ENCODE measurements at regions not wholly inside any gene's neighbourhood (a gene's known extent, or its start where the extent isn't known, plus 50 kb on each side); places are given as distances from the start of the nearest gene placed in this dataset.

DNA sequence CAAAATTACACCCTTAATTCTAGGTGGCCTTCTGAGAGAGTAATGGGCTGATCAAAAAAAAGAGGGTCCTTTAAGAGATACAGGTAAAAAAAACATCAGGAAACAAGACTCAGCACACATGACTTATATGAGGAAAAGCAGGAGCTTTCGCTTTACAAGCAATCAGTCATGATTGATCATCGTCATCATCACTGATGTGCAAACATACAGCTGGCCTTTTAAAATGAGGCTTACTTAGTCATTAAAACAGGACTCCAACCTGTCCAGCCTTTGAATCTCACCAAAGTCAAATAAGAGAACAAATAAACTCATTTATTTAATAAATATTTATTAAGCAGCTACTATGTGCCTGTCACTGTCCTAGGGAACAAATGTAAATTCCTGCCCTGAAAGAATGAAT is 255.3 kb downstream of the SKAP2 start:
- Histone ChIP-seq H3K4me3 (no peak overlapping the region), H3K4me1 (ENCODE audit: low read depth) (no peaks in the 10 kb centered on the region), H3K9me3 (no peaks in the 10 kb centered on the region), H3K36me3 (ENCODE audit: low read depth) (no peaks in the 10 kb centered on the region)
- TF ChIP-seq, protein P1, sequence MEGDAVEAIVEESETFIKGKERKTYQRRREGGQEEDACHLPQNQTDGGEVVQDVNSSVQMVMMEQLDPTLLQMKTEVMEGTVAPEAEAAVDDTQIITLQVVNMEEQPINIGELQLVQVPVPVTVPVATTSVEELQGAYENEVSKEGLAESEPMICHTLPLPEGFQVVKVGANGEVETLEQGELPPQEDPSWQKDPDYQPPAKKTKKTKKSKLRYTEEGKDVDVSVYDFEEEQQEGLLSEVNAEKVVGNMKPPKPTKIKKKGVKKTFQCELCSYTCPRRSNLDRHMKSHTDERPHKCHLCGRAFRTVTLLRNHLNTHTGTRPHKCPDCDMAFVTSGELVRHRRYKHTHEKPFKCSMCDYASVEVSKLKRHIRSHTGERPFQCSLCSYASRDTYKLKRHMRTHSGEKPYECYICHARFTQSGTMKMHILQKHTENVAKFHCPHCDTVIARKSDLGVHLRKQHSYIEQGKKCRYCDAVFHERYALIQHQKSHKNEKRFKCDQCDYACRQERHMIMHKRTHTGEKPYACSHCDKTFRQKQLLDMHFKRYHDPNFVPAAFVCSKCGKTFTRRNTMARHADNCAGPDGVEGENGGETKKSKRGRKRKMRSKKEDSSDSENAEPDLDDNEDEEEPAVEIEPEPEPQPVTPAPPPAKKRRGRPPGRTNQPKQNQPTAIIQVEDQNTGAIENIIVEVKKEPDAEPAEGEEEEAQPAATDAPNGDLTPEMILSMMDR (IDR thresholded peaks at IDR 0.05): no peak
- ATAC-seq (no peak), DNase-seq (no peak)
- intact Hi-C loops (cut with DNase I, micrococcal nuclease): no loop called here

DNA sequence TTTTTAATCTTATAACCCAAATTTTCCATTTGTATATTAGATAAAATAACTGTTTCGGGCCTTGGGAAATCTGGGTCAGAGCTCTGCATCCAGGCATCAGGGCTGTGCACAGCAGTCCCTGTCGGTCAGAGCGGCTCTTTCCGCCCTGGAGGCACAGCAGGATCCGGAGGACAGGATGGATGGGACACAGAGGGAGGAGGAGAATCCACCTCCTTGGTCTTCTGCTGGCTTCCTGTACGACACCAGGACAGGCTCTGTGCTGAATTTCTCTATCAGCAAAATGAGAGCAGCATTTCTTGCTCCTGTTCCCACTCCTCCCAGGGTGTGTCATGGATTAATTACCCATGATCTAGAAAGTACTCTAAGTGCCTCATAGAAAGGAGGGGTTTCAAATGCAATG is 254.9 kb downstream of the SKAP2 start:
- DNase-seq (no peak), ATAC-seq (no peak)
- Histone ChIP-seq H3K36me3 (ENCODE audit: low read depth) (no peaks in the 10 kb centered on the region), H3K4me3 (no peak overlapping the region), H3K9me3 (no peaks in the 10 kb centered on the region), H3K4me1 (ENCODE audit: low read depth) (no peaks in the 10 kb centered on the region)
- intact Hi-C loops (cut with DNase I, micrococcal nuclease): no loop called here
- TF ChIP-seq, protein P1 (IDR thresholded peaks at IDR 0.05): no peak

DNA sequence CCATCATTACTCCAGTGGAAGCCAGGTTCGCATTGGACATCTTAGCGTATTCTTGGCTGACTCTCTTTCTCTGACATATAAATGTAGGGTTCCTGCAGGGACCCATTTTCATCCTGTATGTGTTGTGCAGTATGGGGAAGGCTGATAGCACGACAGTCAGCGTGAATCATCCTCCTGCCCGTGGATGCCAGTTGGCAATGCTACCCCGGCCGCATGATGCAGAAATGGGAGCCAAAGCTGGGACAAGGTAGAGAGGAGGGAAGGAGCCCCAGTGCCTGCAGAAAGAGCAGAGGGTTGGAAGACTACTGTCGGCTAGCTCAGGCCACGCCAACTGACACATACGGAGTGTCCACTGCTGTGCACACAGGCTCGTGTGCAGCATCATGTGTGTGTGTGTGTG is 251.6 kb downstream of the SKAP2 start:
- Histone ChIP-seq H3K4me3 (no peak overlapping the region), H3K9me3 (no peaks in the 10 kb centered on the region), H3K36me3 (ENCODE audit: low read depth) (no peaks in the 10 kb centered on the region), H3K4me1 (ENCODE audit: low read depth) (no peaks in the 10 kb centered on the region)
- intact Hi-C loops (cut with DNase I, micrococcal nuclease): no loop called here
- TF ChIP-seq, protein P1 (IDR thresholded peaks at IDR 0.05): no peak
- no peak for ATAC-seq
- DNase-seq: no peak

DNA sequence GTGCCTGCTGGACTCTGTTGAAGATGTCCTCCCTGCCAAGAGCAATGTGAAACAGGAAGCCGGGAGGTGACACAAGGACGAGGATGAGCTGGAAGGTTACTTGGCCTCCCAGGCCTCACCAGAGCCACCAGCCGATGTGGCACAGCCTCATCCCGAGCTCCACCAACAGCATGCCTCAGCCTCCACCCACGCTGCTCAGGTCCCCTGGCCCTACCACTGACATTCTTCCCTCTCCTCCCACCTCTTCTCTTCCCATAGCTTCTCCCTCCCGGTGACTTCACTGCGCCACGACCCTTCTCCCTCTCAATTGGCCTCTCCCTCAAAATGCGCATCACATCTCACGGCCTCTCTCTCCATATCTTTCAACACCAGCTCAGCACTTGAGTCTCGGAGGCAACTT is 249.9 kb downstream of the SKAP2 start:
- DNase-seq: no peak
- Histone ChIP-seq H3K4me1 (ENCODE audit: low read depth) (no peaks in the 10 kb centered on the region), H3K4me3 (no peak overlapping the region), H3K36me3 (ENCODE audit: low read depth) (no peaks in the 10 kb centered on the region), H3K9me3 (no peaks in the 10 kb centered on the region)
- TF ChIP-seq, protein P1 (IDR thresholded peaks at IDR 0.05): no peak
- ATAC-seq: no peak
- intact Hi-C loops (cut with DNase I, micrococcal nuclease): no loop called here

DNA sequence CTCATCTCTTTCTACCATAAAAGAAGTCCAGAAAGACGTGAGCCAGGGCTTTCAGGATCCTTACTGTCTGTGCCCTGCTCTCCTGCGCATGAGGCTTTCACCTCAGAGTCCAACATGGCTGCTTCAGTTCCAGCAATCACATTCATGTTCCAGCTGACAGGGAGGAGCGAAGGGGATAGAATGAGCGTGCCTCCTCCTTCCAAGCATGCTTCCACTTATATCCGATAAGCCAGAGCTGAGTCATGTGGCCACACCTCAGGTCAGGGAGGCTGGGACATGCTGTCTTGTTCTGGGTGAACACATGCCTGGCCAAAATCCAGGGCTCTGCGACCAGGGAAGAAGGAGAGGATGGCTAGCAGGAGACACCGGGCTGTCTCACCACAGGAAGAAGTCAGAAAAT is 248.2 kb downstream of the SKAP2 start:
- Histone ChIP-seq H3K4me3 (no peak overlapping the region), H3K36me3 (ENCODE audit: low read depth) (no peaks in the 10 kb centered on the region), H3K4me1 (ENCODE audit: low read depth) (no peaks in the 10 kb centered on the region), H3K9me3 (no peaks in the 10 kb centered on the region)
- TF ChIP-seq, protein P1 (IDR thresholded peaks at IDR 0.05): no peak
- intact Hi-C loops (cut with DNase I, micrococcal nuclease): no loop called here
- DNase-seq (no peak), ATAC-seq (no peak)

DNA sequence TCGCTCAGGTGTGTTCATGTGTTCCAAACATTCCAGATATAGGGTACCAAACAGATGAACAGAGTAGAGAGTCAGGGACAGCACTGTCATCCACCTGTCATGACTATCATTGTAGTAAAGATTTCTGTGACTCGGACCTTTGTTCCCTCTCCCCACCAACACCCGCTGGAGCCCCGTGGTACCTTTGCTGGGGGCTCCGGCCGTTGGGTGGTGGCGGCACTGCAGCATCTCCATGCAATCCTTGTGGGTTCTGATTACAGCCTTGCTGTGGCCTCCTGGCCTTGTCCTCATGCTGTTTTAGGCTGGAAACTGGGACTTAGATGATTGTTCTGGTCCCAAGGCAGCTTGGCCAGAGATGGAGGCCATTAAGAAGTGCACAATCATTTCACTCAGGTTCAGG is 247.3 kb downstream of the SKAP2 start:
- Histone ChIP-seq H3K36me3 (ENCODE audit: low read depth) (no peaks in the 10 kb centered on the region), H3K9me3 (no peaks in the 10 kb centered on the region), H3K4me1 (ENCODE audit: low read depth) (no peaks in the 10 kb centered on the region), H3K4me3 (no peak overlapping the region)
- no peak for DNase-seq
- intact Hi-C loops (cut with DNase I, micrococcal nuclease): no loop called here
- no peak for ATAC-seq
- TF ChIP-seq, protein P1 (IDR thresholded peaks at IDR 0.05): no peak
